T47D (cell line): ENCODE measurements at regions not wholly inside any gene's neighbourhood (a gene's known extent, or its start where the extent isn't known, plus 50 kb on each side); places are given as distances from the start of the nearest gene placed in this dataset.

Source experiments
- DNase-seq, 2 experiments: peaks; one replicate each; pipeline versions ENCODE4 v3.0.0 to v3.0.0-alpha.2; 2011 to 2012; ENCODE audit warnings: low read depth in 1 of 2, low spot score in 1 of 2
- JUND ChIP-seq: IDR thresholded peaks from 2 replicates; pipeline ENCODE4 v1.6.1; 2012; ENCODE audit warnings: low read depth
- in situ Hi-C: cut with HindIII; loops from 2 replicates; pipeline ENCODE4 v1.10.0; 2016; ENCODE audit warnings: low sequenced_read_pairs, low pct_unique_long_range_greater_than_20kb

- no peak for TF ChIP-seq JUND
- in situ Hi-C loops: no loop called here
- peak in 1 of 2 experiments; percentile 10 for DNase-seq
Measured at GRCh38 chr1:214967865-214968575, 114.5 kb upstream of the KCNK2 start.

- TF ChIP-seq JUND: no peak
- DNase-seq: no peak
- in situ Hi-C loops: no loop called here
Measured at GRCh38 chr1:214970016-214970415, 112.5 kb upstream of the KCNK2 start.

DNA sequence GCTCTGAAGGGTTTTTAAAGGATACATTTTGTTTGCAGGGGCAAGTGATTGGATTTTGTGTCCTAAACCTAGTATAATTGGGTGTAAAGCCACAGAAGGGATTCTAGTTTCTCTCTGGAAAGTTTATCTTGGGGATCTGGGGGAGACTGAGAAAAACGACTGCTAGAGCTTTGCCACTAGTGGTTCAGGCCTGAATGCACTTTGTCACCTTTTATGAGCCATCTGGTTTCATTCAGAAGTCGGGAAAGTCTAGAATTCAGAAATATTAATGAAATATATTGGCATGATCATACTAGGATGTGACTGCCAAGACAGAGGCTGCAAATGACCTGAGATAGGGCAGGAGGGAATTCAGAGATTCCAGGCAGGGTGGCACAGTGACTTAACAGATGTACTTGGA lies 111.5 kb upstream of the KCNK2 start:
- TF ChIP-seq JUND: no peak
- in situ Hi-C loops: no loop called here
- no peak for DNase-seq

DNA sequence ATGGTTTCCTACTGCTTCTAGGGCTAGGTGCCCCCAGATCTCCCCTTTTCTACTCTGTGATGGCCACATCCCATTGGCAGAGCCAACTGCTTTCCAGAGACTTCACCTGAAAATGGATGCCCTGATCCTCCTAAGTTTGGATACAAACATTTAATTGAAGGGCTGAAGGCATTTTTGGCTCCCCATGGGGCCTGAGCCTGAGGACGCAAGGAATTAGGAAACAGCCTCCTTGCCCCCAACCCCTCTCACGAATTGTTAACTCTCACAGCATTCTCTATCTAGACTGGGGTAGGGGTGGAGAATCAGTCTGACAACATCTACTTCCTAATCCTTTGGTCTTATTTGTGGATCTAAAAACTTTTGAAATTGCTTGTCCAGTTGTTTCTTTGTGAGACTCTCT lies 108.5 kb upstream of the KCNK2 start:
- in situ Hi-C loops: no loop called here
- DNase-seq: no peak
- TF ChIP-seq JUND: no peak

DNA sequence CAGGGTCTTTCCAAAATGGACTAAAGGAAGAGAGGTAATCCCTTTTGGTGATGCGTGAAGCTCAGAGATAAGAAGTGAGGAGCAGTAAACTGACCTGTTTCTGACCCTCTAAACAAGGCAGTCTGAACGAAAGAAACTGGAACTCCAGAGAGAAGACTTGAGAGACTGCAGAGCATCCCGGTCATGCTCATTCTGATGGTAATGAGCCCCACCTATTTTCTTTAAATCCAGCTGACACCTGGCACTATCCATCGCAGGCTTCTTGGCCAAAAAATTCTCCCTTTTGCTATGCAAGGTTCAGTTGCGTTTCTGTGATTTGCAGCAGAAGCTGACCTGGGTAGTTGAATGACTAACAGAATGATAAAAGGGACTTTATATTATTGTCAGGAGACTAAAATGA lies 105.9 kb upstream of the KCNK2 start:
- no peak for DNase-seq
- in situ Hi-C loops: no loop called here
- no peak for TF ChIP-seq JUND

DNA sequence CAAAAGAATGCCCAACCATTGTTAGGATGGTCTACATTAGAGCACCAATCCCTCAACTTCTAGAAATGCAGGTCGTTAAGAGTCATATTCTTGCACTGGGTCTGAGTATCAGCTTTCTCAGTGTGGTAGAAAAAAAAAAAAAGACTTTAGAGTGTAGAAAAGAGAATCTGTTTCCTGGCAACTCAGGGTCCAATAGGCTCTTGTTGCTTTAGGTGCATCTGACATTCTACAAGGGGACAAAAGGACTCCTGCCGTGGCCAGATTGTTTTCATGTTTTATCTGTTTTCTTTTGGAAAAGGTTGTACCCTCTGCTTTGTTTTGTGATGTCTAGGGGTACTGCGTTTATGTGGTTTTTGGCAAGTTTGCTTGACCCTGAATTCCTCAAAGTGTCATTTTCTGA lies 105.4 kb upstream of the KCNK2 start:
- in situ Hi-C loops: no loop called here
- DNase-seq: no peak
- no peak for TF ChIP-seq JUND

DNA sequence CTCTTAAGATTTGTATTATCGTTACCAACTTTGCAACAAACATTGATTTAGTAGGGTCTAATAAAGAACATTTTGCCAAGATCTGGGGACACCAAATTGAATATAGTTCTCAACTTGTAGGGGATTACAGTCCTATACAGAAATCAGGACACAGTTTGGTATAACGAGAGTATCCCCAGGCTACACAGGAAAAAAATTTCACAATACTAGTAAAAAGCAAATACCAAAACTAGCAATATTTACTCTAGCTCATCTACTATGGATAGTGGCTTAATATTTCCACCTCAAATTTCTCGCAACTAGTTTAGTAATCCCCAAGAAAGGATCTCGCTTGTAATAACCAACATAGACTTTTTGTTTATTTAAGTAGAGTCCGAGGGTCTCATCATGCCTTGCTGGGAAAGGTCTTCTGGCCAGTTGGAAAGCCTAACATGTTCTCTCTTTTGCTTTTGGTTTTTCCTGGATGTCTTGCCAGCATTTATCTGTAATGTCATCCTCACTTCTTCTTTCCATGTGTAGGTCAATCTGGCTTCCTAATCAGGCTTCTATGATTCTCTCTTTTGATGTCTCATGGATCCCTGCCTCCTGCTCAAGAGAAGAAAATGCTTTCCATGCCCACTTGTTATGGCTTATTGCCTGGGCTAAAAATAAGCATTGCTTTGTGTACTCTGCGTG lies 104.7 kb upstream of the KCNK2 start:
- no peak for TF ChIP-seq JUND
- in situ Hi-C loops: no loop called here
- no peak for DNase-seq

- in situ Hi-C loops: no loop called here
- DNase-seq: no peak
- no peak for TF ChIP-seq JUND
Measured at GRCh38 chr1:214979191-214979590, 103.3 kb upstream of the KCNK2 start.

DNA sequence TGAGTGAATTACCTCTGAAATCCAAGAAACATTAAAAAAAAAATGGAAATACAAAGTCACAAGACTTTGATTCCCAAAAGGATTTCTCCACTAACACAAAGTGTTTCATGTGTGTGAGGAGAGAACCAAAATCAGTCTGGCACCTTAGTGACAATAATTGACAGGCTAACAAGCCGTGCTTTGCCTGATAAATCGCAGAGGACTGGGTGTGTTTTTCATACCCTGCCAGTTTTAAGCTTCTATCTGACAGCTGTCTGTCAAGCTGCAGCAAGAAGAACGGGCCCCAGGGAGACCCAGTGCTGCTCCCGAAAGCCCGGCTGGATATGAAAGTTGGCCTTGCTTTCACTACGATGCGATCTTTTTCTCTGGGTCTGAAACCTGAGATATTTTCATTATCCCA lies 101.6 kb upstream of the KCNK2 start:
- TF ChIP-seq JUND: no peak
- peak in 1 of 2 experiments; percentile 8 for DNase-seq
- in situ Hi-C loops: no loop called here

GRCh38 chr1:214983126-214983869 lies 99.2 kb upstream of the KCNK2 start:
- in situ Hi-C loops: no loop called here
- no peak for TF ChIP-seq JUND
- DNase-seq: no peak

- no peak for DNase-seq
- TF ChIP-seq JUND: no peak
Measured at GRCh38 chr1:214989341-214989740, 93.2 kb upstream of the KCNK2 start.

DNA sequence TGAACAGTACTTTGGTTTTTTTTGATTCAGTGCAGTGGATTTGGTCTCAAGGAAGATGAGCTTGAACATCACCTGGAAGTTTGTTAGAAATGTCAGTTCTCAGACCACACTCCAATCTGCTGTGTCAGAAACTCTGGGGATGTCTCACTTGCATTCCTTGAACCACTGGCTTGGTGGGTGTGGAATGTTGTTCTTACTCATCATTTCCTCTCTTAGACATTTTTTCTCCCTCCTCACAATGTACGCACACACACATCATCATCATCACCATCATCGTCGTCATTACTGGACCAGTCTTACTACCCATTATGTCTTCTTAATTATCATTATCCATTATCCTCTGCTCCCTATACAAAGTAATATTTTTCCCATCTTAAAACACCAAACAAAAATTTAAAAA lies 91.9 kb upstream of the KCNK2 start:
- DNase-seq: no peak
- in situ Hi-C loops: no loop called here
- TF ChIP-seq JUND: no peak

More at GRCh38 chr1:214989341-214989740, 93.2 kb upstream of the KCNK2 start:
- in situ Hi-C loops: no loop called here

GRCh38 chr1:214991691-214992315 lies 90.7 kb upstream of the KCNK2 start:
- DNase-seq: no peak
- no peak for TF ChIP-seq JUND
- in situ Hi-C loops: no loop called here
